HEK293 (cell line): ENCODE measurements at regions not wholly inside any gene's neighbourhood (a gene's known extent, or its start where the extent isn't known, plus 50 kb on each side); places are given as distances from the start of the nearest gene placed in this dataset.

Experiments used
- YY1 ChIP-seq: fragments of 450-650 bp; formaldehyde crosslinking; IDR thresholded peaks from 2 replicates; pipeline ENCODE4 v1.5.1; 2018; ENCODE audit warnings: missing biosample characterization, missing genetic modification characterization
- ZBTB48 ChIP-seq: fragments of 450-650 bp; formaldehyde crosslinking; IDR thresholded peaks from 2 replicates; pipeline ENCODE4 v1.5.1; 2016; ENCODE audit warnings: missing biosample characterization, missing genetic modification characterization
- ZFHX2 ChIP-seq: fragments of 450-650 bp; formaldehyde crosslinking; conservative IDR thresholded peaks from 2 replicates; pipeline ENCODE4 v1.5.1; 2016; ENCODE audit warnings: missing biosample characterization, missing genetic modification characterization
- ZNF211 ChIP-seq: fragments of 450-650 bp; formaldehyde crosslinking; IDR thresholded peaks from 2 replicates; pipeline ENCODE4 v1.5.1; 2016; ENCODE audit warnings: low read depth, missing biosample characterization, missing genetic modification characterization
- ZNF335 ChIP-seq: fragments of 450-650 bp; formaldehyde crosslinking; conservative IDR thresholded peaks from 2 replicates; pipeline ENCODE4 v1.5.1; 2016; ENCODE audit warnings: missing biosample characterization, missing genetic modification characterization
- ZNF660 ChIP-seq: fragments of 450-650 bp; IDR thresholded peaks from 2 replicates; pipeline ENCODE4 v1.5.1; 2018; ENCODE audit warnings: missing biosample characterization, mild to moderate bottlenecking, missing genetic modification characterization
- ZNF777 ChIP-seq: fragments of 450-650 bp; formaldehyde crosslinking; IDR thresholded peaks from 2 replicates; pipeline ENCODE4 v1.5.1; 2017; ENCODE audit warnings: missing biosample characterization, missing genetic modification characterization, borderline replicate concordance
- ZNF791 ChIP-seq: fragments of 450-650 bp; formaldehyde crosslinking; IDR thresholded peaks from 2 replicates; pipeline ENCODE4 v1.5.1; 2016; ENCODE audit warnings: missing biosample characterization, missing genetic modification characterization
- ZSCAN16 ChIP-seq: fragments of 450-650 bp; formaldehyde crosslinking; IDR thresholded peaks from 2 replicates; pipeline ENCODE4 v1.5.1; 2016; ENCODE audit warnings: missing biosample characterization, missing genetic modification characterization
- TF ChIP-seq, protein P1 (sequence below): fragments of 450-650 bp; formaldehyde crosslinking; IDR thresholded peaks from 2 replicates; pipeline ENCODE4 v1.5.1; 2016; ENCODE audit warnings: missing biosample characterization, missing genetic modification characterization
- TF ChIP-seq, protein P2 (sequence below): fragments of 450-650 bp; formaldehyde crosslinking; IDR thresholded peaks from 2 replicates; pipeline ENCODE4 v1.5.1; 2016; ENCODE audit warnings: missing biosample characterization, missing genetic modification characterization, low read depth
- TF ChIP-seq, protein P3 (sequence below): fragments of 450-650 bp; formaldehyde crosslinking; IDR thresholded peaks from 2 replicates; pipeline ENCODE4 v1.5.1; 2017; ENCODE audit warnings: missing biosample characterization, missing genetic modification characterization
- TF ChIP-seq, protein P4 (sequence below): fragments of 450-650 bp; formaldehyde crosslinking; IDR thresholded peaks from 2 replicates; pipeline ENCODE4 v1.5.1; 2016; ENCODE audit warnings: missing biosample characterization, missing genetic modification characterization, borderline replicate concordance
- TF ChIP-seq, protein P5 (sequence below): fragments of 450-650 bp; formaldehyde crosslinking; IDR thresholded peaks from 2 replicates; pipeline ENCODE4 v1.5.1; 2016; ENCODE audit warnings: missing biosample characterization, missing genetic modification characterization

DNA sequence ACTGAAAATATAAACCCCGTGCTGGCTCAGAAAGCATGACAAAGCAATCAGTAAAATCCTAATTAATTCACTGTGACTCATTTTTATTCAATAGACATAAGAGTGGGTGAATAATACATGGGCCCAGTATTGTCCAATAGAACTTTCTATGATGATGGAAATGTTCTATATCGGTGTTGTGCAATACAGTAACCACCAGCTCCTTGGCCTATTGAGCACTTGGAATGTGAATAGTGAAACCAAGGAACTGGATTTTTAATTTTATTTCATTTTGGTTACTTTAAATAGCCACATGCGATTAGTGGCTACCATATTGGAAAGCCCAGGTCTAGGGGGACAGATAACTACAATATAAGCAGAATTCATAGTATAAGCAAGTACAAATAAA lies 69.8 kb upstream of the PPP2R3A start:
- TF ChIP-seq ZSCAN16 (tag by site-specific recombination) (no peak), ZNF335 (tag by site-specific recombination) (no peak), ZNF660 (tag by site-specific recombination) (no peak), ZNF777 (tag by site-specific recombination) (no peak), ZNF791 (tag by site-specific recombination) (no peak), ZNF211 (no peak), ZBTB48 (tag by site-specific recombination) (no peak), ZFHX2 (tag by site-specific recombination) (no peak), YY1 (tag by site-specific recombination) (no peak)
- TF ChIP-seq, protein P1, sequence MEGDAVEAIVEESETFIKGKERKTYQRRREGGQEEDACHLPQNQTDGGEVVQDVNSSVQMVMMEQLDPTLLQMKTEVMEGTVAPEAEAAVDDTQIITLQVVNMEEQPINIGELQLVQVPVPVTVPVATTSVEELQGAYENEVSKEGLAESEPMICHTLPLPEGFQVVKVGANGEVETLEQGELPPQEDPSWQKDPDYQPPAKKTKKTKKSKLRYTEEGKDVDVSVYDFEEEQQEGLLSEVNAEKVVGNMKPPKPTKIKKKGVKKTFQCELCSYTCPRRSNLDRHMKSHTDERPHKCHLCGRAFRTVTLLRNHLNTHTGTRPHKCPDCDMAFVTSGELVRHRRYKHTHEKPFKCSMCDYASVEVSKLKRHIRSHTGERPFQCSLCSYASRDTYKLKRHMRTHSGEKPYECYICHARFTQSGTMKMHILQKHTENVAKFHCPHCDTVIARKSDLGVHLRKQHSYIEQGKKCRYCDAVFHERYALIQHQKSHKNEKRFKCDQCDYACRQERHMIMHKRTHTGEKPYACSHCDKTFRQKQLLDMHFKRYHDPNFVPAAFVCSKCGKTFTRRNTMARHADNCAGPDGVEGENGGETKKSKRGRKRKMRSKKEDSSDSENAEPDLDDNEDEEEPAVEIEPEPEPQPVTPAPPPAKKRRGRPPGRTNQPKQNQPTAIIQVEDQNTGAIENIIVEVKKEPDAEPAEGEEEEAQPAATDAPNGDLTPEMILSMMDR (tag by site-specific recombination) = no peak
- TF ChIP-seq, protein P2, sequence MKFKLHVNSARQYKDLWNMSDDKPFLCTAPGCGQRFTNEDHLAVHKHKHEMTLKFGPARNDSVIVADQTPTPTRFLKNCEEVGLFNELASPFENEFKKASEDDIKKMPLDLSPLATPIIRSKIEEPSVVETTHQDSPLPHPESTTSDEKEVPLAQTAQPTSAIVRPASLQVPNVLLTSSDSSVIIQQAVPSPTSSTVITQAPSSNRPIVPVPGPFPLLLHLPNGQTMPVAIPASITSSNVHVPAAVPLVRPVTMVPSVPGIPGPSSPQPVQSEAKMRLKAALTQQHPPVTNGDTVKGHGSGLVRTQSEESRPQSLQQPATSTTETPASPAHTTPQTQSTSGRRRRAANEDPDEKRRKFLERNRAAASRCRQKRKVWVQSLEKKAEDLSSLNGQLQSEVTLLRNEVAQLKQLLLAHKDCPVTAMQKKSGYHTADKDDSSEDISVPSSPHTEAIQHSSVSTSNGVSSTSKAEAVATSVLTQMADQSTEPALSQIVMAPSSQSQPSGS (tag by site-specific recombination) = no peak
- TF ChIP-seq, protein P3, sequence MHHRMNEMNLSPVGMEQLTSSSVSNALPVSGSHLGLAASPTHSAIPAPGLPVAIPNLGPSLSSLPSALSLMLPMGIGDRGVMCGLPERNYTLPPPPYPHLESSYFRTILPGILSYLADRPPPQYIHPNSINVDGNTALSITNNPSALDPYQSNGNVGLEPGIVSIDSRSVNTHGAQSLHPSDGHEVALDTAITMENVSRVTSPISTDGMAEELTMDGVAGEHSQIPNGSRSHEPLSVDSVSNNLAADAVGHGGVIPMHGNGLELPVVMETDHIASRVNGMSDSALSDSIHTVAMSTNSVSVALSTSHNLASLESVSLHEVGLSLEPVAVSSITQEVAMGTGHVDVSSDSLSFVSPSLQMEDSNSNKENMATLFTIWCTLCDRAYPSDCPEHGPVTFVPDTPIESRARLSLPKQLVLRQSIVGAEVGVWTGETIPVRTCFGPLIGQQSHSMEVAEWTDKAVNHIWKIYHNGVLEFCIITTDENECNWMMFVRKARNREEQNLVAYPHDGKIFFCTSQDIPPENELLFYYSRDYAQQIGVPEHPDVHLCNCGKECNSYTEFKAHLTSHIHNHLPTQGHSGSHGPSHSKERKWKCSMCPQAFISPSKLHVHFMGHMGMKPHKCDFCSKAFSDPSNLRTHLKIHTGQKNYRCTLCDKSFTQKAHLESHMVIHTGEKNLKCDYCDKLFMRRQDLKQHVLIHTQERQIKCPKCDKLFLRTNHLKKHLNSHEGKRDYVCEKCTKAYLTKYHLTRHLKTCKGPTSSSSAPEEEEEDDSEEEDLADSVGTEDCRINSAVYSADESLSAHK = no peak
- TF ChIP-seq, protein P4, sequence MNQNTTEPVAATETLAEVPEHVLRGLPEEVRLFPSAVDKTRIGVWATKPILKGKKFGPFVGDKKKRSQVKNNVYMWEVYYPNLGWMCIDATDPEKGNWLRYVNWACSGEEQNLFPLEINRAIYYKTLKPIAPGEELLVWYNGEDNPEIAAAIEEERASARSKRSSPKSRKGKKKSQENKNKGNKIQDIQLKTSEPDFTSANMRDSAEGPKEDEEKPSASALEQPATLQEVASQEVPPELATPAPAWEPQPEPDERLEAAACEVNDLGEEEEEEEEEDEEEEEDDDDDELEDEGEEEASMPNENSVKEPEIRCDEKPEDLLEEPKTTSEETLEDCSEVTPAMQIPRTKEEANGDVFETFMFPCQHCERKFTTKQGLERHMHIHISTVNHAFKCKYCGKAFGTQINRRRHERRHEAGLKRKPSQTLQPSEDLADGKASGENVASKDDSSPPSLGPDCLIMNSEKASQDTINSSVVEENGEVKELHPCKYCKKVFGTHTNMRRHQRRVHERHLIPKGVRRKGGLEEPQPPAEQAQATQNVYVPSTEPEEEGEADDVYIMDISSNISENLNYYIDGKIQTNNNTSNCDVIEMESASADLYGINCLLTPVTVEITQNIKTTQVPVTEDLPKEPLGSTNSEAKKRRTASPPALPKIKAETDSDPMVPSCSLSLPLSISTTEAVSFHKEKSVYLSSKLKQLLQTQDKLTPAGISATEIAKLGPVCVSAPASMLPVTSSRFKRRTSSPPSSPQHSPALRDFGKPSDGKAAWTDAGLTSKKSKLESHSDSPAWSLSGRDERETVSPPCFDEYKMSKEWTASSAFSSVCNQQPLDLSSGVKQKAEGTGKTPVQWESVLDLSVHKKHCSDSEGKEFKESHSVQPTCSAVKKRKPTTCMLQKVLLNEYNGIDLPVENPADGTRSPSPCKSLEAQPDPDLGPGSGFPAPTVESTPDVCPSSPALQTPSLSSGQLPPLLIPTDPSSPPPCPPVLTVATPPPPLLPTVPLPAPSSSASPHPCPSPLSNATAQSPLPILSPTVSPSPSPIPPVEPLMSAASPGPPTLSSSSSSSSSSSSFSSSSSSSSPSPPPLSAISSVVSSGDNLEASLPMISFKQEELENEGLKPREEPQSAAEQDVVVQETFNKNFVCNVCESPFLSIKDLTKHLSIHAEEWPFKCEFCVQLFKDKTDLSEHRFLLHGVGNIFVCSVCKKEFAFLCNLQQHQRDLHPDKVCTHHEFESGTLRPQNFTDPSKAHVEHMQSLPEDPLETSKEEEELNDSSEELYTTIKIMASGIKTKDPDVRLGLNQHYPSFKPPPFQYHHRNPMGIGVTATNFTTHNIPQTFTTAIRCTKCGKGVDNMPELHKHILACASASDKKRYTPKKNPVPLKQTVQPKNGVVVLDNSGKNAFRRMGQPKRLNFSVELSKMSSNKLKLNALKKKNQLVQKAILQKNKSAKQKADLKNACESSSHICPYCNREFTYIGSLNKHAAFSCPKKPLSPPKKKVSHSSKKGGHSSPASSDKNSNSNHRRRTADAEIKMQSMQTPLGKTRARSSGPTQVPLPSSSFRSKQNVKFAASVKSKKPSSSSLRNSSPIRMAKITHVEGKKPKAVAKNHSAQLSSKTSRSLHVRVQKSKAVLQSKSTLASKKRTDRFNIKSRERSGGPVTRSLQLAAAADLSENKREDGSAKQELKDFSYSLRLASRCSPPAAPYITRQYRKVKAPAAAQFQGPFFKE (tag by site-specific recombination) = no peak
- TF ChIP-seq, protein P5, sequence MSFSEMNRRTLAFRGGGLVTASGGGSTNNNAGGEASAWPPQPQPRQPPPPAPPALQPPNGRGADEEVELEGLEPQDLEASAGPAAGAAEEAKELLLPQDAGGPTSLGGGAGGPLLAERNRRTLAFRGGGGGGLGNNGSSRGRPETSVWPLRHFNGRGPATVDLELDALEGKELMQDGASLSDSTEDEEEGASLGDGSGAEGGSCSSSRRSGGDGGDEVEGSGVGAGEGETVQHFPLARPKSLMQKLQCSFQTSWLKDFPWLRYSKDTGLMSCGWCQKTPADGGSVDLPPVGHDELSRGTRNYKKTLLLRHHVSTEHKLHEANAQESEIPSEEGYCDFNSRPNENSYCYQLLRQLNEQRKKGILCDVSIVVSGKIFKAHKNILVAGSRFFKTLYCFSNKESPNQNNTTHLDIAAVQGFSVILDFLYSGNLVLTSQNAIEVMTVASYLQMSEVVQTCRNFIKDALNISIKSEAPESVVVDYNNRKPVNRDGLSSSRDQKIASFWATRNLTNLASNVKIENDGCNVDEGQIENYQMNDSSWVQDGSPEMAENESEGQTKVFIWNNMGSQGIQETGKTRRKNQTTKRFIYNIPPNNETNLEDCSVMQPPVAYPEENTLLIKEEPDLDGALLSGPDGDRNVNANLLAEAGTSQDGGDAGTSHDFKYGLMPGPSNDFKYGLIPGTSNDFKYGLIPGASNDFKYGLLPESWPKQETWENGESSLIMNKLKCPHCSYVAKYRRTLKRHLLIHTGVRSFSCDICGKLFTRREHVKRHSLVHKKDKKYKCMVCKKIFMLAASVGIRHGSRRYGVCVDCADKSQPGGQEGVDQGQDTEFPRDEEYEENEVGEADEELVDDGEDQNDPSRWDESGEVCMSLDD (tag by site-specific recombination) = no peak
